ENCODE measurements at regions not wholly inside any gene's neighbourhood (a gene's known extent, or its start where the extent isn't known, plus 50 kb on each side); places are given as distances from the start of the nearest gene placed in this dataset.

- Histone ChIP-seq H3K4me1 (ENCODE audit: insufficient read depth, low read length) (no peaks in the 10 kb centered on the region), H3K27ac (ENCODE audit: extremely low read length, insufficient read depth, low read length) (no peak overlapping the region), H3K4me2 (ENCODE audit: low read depth, low read length) (no peak overlapping the region), H3K79me2 (ENCODE audit: insufficient read depth, low read length) (no peaks in the 10 kb centered on the region), H4K20me1 (ENCODE audit: insufficient read depth, low read length) (no peaks in the 10 kb centered on the region), H3K27me3 (ENCODE audit: control insufficient read depth in 1 of 2, insufficient read depth in 2 of 2, low read length in 2 of 2) (peaks cover 0 to 13% of the 10 kb centered on the region in 2 experiments; a peak in 2 of 5 replicates), H2AFZ (ENCODE audit: low read length) (no peak overlapping the region), H3K9me3 (ENCODE audit: low read length) (no peaks in the 10 kb centered on the region), H3K36me3 (replicated peaks in 1 of 2; ENCODE audit: control insufficient read depth in 1 of 2, insufficient read depth in 2 of 2, low read length in 2 of 2) (no peaks in the 10 kb centered on the region), H3K4me3 (replicated peaks in 1 of 3; ENCODE audit: insufficient read depth in 1 of 3, low read depth in 2 of 3, low read length in 3 of 3) (no peak overlapping the region), H3K9ac (ENCODE audit: insufficient read depth, low read depth, low read length) (no peak overlapping the region)
- no peak for ATAC-seq
- no peak for FAIRE-seq
- DNase-seq (ENCODE audit: low spot score): no peak
- in situ Hi-C loops (cut with HindIII; ENCODE audit: extremely low pct_ligation_motif_present, low pct_unique_long_range_greater_than_20kb) (no loop called here), intact Hi-C loops (cut with micrococcal nuclease; ENCODE audit: unreplicated experiment) (no loop called here)
- BruUV-seq (replicated peaks): no TSS peak
- ChIA-PET POLR2A (no interaction called here), CTCF (ENCODE audit: low intra/inter-chr PET ratio, low total read pairs) (no interaction called here)
- 3% methylated on average over 2 of the region's 2 CpGs for WGBS (ENCODE audit: low lambda C conversion rate)
- TF ChIP-seq PHB2 (IDR thresholded peaks at IDR 0.05; ENCODE audit: partially characterized antibody) (no peak), HDAC1 (CRISPR knock-in tag; IDR thresholded peaks at IDR 0.05) (no peak), KAT8 (CRISPR knock-in tag; IDR thresholded peaks at IDR 0.05) (no peak), ZNF576 (CRISPR knock-in tag; IDR thresholded peaks at IDR 0.05) (no peak), ARNT2 (CRISPR knock-in tag; IDR thresholded peaks at IDR 0.05; ENCODE audit: low read depth) (no peak), GFI1 (CRISPR knock-in tag; IDR thresholded peaks at IDR 0.05; ENCODE audit: borderline replicate concordance) (no peak), ZHX1 (CRISPR knock-in tag; IDR thresholded peaks at IDR 0.05; ENCODE audit: low read depth) (no peak), ZFP1 (CRISPR knock-in tag; IDR thresholded peaks at IDR 0.05) (no peak), HIC2 (CRISPR knock-in tag; IDR thresholded peaks at IDR 0.05; ENCODE audit: low read depth) (no peak), ZNF772 (CRISPR knock-in tag; IDR thresholded peaks at IDR 0.05) (no peak), RBFOX2 (IDR thresholded peaks at IDR 0.05; ENCODE audit: low read depth, low read length) (no peak), NFE2L1 (CRISPR knock-in tag; IDR thresholded peaks at IDR 0.05; ENCODE audit: borderline replicate concordance) (no peak)
These were observed 138.4 kb downstream of the ELOVL4 start for GRCh38 chr6:79808921-79809320.

Data from HepG2 (cell line).